Endothelial cell (in vitro differentiated cells): ENCODE measurements at regions not wholly inside any gene's neighbourhood (a gene's known extent, or its start where the extent isn't known, plus 50 kb on each side); places are given as distances from the start of the nearest gene placed in this dataset.

Experiments used
- DNase-seq: peaks from one replicate; pipeline ENCODE4 v3.0.0; 2021; ENCODE audit warnings: low spot score
- H3K27ac Mint-ChIP-seq: one replicate; pipeline ENCODE4 v1.8.0; 2021; ENCODE audit warnings: mixed read lengths, inconsistent platforms; ENCODE audit not compliant: unreplicated experiment
- H3K27me3 Mint-ChIP-seq: one replicate; pipeline ENCODE4 v1.8.0; 2021; ENCODE audit warnings: mild to moderate bottlenecking, moderate library complexity, mixed read lengths, inconsistent platforms; ENCODE audit not compliant: unreplicated experiment
- H3K36me3 Mint-ChIP-seq: one replicate; pipeline ENCODE4 v1.8.0; 2021; ENCODE audit warnings: mild to moderate bottlenecking, low read depth, mixed read lengths, inconsistent platforms; ENCODE audit not compliant: unreplicated experiment
- H3K4me1 Mint-ChIP-seq: one replicate; pipeline ENCODE4 v1.8.0; 2021; ENCODE audit warnings: mild to moderate bottlenecking, mixed read lengths, inconsistent platforms; ENCODE audit not compliant: unreplicated experiment
- H3K4me3 Mint-ChIP-seq: one replicate; pipeline ENCODE4 v1.8.0; 2021; ENCODE audit warnings: mild to moderate bottlenecking, mixed read lengths, inconsistent platforms; ENCODE audit not compliant: unreplicated experiment
- H3K9me3 Mint-ChIP-seq: one replicate; pipeline ENCODE4 v1.8.0; 2021; ENCODE audit warnings: mixed read lengths, inconsistent platforms; ENCODE audit not compliant: unreplicated experiment
- TF ChIP-seq, protein P1 (sequence below): fragments of 200-600 bp; sonication (generic); IDR thresholded peaks from one replicate; pipeline ENCODE4 v1.5.0; 2021; ENCODE audit warnings: antibody characterized with exemption; ENCODE audit not compliant: unreplicated experiment

DNA sequence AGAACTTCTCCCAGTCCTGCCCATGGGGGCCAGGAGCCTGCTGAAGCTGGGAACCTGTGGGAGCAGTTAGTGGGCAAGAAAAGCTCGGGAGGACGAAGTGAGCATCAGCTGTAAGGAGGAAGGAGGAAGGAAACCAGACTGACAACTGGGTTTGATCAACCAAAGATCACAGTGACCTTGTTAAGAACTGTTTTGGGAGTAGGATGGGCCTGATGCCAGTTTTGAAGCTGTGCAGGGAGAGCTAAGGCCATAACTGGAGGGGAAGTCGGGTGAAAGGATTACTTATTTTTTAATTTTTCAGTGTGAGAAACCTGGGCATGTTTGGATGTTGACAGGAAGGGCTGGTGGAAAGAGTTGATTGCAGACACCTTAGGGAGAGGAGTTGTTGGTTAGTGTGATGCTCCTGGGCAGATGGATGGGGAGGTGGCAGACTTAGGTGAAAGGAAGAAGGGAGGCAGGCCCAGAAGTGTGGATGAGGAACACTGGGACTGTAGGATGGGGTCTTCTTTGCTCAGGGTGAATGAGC, 58.3 kb upstream of the KLF4 start:
- peaks cover 8% of the 10 kb centered on the region for H3K27me3 Mint-ChIP-seq
- H3K27ac Mint-ChIP-seq = peak overlapping the region; percentile 68
- TF ChIP-seq, protein P1, sequence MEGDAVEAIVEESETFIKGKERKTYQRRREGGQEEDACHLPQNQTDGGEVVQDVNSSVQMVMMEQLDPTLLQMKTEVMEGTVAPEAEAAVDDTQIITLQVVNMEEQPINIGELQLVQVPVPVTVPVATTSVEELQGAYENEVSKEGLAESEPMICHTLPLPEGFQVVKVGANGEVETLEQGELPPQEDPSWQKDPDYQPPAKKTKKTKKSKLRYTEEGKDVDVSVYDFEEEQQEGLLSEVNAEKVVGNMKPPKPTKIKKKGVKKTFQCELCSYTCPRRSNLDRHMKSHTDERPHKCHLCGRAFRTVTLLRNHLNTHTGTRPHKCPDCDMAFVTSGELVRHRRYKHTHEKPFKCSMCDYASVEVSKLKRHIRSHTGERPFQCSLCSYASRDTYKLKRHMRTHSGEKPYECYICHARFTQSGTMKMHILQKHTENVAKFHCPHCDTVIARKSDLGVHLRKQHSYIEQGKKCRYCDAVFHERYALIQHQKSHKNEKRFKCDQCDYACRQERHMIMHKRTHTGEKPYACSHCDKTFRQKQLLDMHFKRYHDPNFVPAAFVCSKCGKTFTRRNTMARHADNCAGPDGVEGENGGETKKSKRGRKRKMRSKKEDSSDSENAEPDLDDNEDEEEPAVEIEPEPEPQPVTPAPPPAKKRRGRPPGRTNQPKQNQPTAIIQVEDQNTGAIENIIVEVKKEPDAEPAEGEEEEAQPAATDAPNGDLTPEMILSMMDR = no peak

DNA sequence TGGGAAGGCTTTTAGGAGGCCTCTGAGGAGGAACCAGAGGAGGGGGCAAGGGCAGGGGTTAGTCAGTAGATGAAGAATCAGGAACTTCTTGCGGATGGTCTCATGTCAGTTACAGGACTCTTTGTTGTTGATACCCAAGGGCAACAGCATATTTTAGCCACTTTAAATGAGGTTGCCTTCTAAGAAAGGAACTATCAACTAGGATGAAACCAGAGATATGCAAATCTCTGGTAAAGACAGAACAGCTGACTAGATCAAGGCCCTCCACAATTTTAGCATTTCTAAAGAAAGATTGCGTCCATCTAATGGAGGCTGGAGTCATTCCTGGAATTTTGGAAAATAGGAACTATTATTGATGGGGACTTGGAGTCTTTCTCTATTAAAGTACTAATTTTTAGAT, 57.7 kb upstream of the KLF4 start:
- Mint-ChIP-seq H3K27me3 (peaks cover 8% of the 10 kb centered on the region), H3K27ac (no peak overlapping the region), H3K4me1 (peaks cover 15% of the 10 kb centered on the region), H3K9me3 (no peaks in the 10 kb centered on the region), H3K36me3 (no peaks in the 10 kb centered on the region), H3K4me3 (no peak overlapping the region)
- DNase-seq = no peak
- TF ChIP-seq, protein P1 = no peak

More for the DNA sequence above, 58.3 kb upstream of the KLF4 start:
- no peaks in the 10 kb centered on the region for H3K9me3 Mint-ChIP-seq
- no peak overlapping the region for H3K4me3 Mint-ChIP-seq
- H3K36me3 Mint-ChIP-seq = no peaks in the 10 kb centered on the region
- DNase-seq = no peak
- peaks cover 15% of the 10 kb centered on the region for H3K4me1 Mint-ChIP-seq

DNA sequence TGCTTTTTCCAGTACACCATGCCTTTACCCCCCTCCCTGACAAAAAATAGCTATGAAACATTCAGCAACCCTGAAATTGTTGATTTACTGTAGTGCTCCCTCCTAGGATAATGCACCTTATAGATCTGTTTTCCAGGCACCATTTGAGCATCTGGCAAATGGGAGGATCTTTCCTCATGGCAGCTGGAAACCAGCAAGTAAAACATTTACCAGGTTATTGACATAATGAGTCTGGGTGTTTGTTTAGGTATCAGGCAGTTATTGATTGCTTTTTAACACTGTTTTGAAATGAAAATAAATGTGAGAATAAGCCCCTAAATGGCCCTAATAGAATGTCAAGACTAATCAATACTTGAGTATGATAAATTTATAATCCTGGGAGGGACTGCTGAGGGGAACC, 57.3 kb upstream of the KLF4 start:
- Mint-ChIP-seq H3K27ac (no peak overlapping the region), H3K4me1 (peaks cover 15% of the 10 kb centered on the region), H3K4me3 (no peak overlapping the region), H3K27me3 (peaks cover 8% of the 10 kb centered on the region), H3K9me3 (no peaks in the 10 kb centered on the region), H3K36me3 (no peaks in the 10 kb centered on the region)
- no peak for DNase-seq
- TF ChIP-seq, protein P1 = no peak

DNA sequence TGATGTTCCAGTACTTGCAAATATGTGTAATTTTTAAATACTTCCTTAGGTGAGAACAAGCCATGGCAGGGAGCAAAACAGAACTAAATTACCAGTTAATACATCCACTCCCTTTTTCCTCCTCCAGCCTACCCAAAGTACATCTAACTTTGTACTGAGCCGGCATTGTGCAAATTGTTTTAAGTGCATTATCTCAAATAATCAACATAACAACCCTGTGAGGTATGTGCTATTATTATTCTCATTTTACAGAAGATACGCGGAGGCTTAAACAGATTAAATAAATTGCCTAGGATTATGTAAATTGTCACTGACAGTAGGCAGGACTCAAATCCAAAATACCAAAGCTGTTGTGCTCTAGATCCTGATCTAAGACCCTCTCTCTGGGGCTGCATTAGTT, 55.5 kb upstream of the KLF4 start:
- Mint-ChIP-seq H3K36me3 (no peaks in the 10 kb centered on the region), H3K9me3 (no peaks in the 10 kb centered on the region), H3K4me1 (peaks cover 15% of the 10 kb centered on the region), H3K4me3 (no peak overlapping the region), H3K27me3 (peaks cover 3% of the 10 kb centered on the region), H3K27ac (no peak overlapping the region)
- no peak for DNase-seq
- TF ChIP-seq, protein P1 = no peak

DNA sequence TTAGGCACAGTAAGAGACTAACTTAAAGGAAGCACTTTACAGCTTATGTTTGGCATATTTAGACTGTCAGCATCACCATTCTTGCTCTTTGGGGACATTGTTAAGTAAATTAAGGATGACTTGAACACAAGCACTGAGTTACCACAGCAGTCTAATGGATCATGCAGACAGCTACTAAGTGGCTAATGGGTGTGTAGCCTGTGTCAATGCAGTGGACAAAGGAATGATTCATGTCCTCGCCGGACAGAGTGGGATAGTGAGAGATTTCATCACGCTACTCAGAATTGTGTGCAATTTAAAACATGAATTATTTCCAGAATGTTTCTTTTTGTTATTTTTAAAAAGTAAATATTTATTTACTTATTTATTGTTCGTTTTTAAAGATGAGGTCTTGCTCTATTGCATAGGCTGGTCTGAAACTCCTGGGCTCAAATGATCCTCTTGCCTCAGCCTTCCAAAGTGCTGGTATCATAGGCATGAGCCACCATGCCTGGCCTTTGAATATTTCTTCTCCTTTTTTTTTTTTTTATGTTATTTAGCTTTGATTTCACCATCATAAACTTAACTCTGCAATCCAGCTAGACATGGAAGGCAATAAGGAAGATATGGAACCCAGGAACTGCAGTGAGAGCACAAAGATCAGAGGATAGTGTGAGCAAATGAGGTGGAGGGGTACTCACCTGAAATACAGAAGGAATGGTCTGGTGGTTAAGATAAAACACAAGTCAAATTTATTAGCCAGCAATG, 53.0 kb upstream of the KLF4 start:
- Mint-ChIP-seq H3K27ac (no peak overlapping the region), H3K9me3 (no peaks in the 10 kb centered on the region), H3K27me3 (peaks cover 1% of the 10 kb centered on the region), H3K4me1 (peaks cover under 1% of the 10 kb centered on the region), H3K36me3 (no peaks in the 10 kb centered on the region), H3K4me3 (no peak overlapping the region)
- TF ChIP-seq, protein P1 = no peak
- DNase-seq = no peak
